Gastroesophageal sphincter (tissue), 4 donors: ENCODE measurements at regions not wholly inside any gene's neighbourhood (a gene's known extent, or its start where the extent isn't known, plus 50 kb on each side); places are given as distances from the start of the nearest gene placed in this dataset.

Source experiments
- ATAC-seq: fragments of 150-250 bp; one replicate; pipeline ENCODE4 v1.9.1; 2016; ENCODE audit warnings: mild to moderate bottlenecking, moderate library complexity
- H3K27ac ChIP-seq, 4 donors: fragments of 200-600 bp; sonication (generic) in 3 of 4; 1 replicate in 3 of 4; 2 replicates in 1 of 4; pipeline ENCODE4 v1.5.1; 2016 to 2019
- H3K27me3 ChIP-seq: fragments of 200-600 bp; sonication (generic); one replicate; pipeline ENCODE4 v1.5.1; 2019
- H3K36me3 ChIP-seq, 2 donors: fragments of 200-600 bp; sonication (generic); one replicate each; pipeline ENCODE4 v1.5.1; 2019; ENCODE audit warnings: control low read depth in 1 of 2
- H3K4me1 ChIP-seq, 3 donors: fragments of 200-600 bp; sonication (generic); 1 replicate in 2 of 3; 2 replicates in 1 of 3; pipeline ENCODE4 v1.5.1; 2016 to 2019; ENCODE audit warnings: control low read depth in 2 of 3
- H3K4me3 ChIP-seq, 2 donors: fragments of 200-600 bp; sonication (generic); one replicate each; pipeline ENCODE4 v1.5.1; 2019; ENCODE audit warnings: mild to moderate bottlenecking in 1 of 2, moderate library complexity in 1 of 2
- H3K9me3 ChIP-seq, 3 donors: fragments of 200-600 bp; sonication (generic); one replicate each; pipeline ENCODE4 v1.5.1; 2017 to 2019; ENCODE audit warnings: control low read depth in 2 of 3
- EP300 ChIP-seq: sonication (generic); formaldehyde crosslinking; IDR thresholded peaks from one replicate; pipeline ENCODE4 v1.6.1; 2017; ENCODE audit warnings: antibody characterized with exemption, mild to moderate bottlenecking
- POLR2A ChIP-seq, 2 donors: fragments of 450-650 bp; IDR thresholded peaks; one replicate each; pipeline ENCODE4 v1.6.1; 2017; ENCODE audit warnings: antibody characterized with exemption in 2 of 2, mild to moderate bottlenecking in 2 of 2, moderate library complexity in 1 of 2
- POLR2AphosphoS5 ChIP-seq: sonication (generic); formaldehyde crosslinking; IDR thresholded peaks from one replicate; pipeline ENCODE4 v1.6.1; 2017; ENCODE audit warnings: antibody characterized with exemption
- WGBS, 2 donors: methylation state at CpG; one replicate each; pipeline ENCODE4 v1.1.5; 2018; ENCODE audit warnings: low coverage in 1 of 2; 5-methylcytosine and 5-hydroxymethylcytosine counted together
- TF ChIP-seq, protein P1 (sequence below), 4 experiments: fragments of 200-600 bp in 2 of 4; fragments of 450-650 bp in 2 of 4; sonication (generic) in 1 of 4; IDR thresholded peaks; one replicate each; pipeline ENCODE4 v1.5.1; 2017 to 2019; ENCODE audit warnings: antibody characterized with exemption in 4 of 4, mild to moderate bottlenecking in 2 of 4, moderate library complexity in 2 of 4

DNA sequence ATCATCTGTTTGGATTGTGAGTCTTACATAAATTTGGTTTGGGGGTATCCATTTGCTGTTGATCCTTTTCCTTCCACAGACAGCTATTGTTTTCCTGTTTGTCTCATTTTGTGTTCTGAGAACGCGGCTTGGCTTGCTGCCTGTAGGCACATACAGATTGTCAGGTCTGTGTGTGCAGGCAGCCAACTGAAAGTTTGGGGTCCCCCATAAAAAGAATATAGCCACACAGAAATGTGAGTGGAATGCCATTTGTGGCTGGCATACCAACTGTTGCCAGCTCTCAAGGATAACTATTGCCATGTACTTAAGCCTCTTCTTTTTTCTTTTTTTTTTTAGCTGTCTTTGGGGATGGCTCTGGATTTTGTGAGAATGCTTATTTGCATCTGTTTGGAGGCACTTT, 1308.0 kb downstream of the ROBO1 start:
- Histone ChIP-seq H3K36me3 (no peaks in the 10 kb centered on the region), H3K27ac (no peak overlapping the region), H3K4me1 (no peaks in the 10 kb centered on the region), H3K9me3 (peaks cover 0 to 21% (median 0%) of the 10 kb centered on the region in 3 donors), H3K4me3 (no peak overlapping the region), H3K27me3 (no peaks in the 10 kb centered on the region)
- ATAC-seq = no peak
- TF ChIP-seq POLR2AphosphoS5 = no peak
- WGBS, 2 donors = 75 to 79% methylated on average over 2 of the region's 2 CpGs

DNA sequence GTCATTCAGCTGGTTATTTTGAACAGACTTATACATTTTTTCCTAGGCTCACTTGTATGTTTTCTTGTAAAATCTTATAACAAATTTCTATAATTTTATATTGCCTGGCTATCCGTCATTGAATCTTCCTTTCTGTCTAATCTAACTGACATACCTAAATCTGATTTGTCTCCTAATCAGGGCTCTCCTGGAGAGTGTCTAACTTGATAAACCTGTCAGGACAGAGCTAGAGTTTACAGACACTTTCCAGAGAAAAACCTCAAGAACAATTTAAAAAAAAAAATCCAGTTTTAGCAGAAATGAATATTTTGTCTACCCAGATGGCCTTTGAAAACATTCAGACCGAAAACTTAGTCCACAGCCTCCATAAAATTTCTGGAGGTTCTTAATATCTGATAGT, 1305.8 kb downstream of the ROBO1 start:
- peaks cover 0 to 30% (median 0%) of the 10 kb centered on the region in 3 donors for H3K9me3 ChIP-seq
- no peaks in the 10 kb centered on the region for H3K27me3 ChIP-seq
- H3K27ac ChIP-seq = no peak overlapping the region
- WGBS, 2 donors = 0 to 3% methylated on average over 2 of the region's 2 CpGs
- no peaks in the 10 kb centered on the region for H3K36me3 ChIP-seq
- H3K4me1 ChIP-seq = no peaks in the 10 kb centered on the region
- no peak for ATAC-seq
- TF ChIP-seq POLR2A (IDR thresholded peaks at IDR 0.05) (no peak), POLR2AphosphoS5 (no peak), EP300 (no peak)
- TF ChIP-seq, protein P1, sequence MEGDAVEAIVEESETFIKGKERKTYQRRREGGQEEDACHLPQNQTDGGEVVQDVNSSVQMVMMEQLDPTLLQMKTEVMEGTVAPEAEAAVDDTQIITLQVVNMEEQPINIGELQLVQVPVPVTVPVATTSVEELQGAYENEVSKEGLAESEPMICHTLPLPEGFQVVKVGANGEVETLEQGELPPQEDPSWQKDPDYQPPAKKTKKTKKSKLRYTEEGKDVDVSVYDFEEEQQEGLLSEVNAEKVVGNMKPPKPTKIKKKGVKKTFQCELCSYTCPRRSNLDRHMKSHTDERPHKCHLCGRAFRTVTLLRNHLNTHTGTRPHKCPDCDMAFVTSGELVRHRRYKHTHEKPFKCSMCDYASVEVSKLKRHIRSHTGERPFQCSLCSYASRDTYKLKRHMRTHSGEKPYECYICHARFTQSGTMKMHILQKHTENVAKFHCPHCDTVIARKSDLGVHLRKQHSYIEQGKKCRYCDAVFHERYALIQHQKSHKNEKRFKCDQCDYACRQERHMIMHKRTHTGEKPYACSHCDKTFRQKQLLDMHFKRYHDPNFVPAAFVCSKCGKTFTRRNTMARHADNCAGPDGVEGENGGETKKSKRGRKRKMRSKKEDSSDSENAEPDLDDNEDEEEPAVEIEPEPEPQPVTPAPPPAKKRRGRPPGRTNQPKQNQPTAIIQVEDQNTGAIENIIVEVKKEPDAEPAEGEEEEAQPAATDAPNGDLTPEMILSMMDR (IDR thresholded peaks at IDR 0.05) = no peak
- no peak overlapping the region for H3K4me3 ChIP-seq

DNA sequence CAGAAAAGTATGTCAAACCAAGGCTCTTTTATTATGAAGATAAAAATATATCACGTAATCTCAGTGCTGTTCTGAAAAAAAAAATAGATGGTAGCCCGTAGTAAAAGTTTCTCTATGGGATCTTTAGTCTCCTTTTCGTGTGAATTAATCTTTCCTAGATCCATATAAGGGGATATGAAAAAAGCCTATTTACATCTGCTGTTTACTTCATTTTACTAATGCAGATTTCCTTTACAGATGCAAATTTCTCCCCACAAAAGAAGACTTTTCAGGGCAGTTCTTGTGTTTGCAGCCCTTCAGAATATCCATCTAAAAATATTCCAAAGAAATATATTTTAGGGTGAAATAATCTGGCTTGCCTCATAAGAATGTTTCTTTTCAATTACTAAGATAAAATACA, 1291.7 kb downstream of the ROBO1 start:
- no peak for ATAC-seq
- H3K9me3 ChIP-seq = peaks cover 0 to 4% (median 0%) of the 10 kb centered on the region in 3 donors
- 57 to 71% methylated on average over 3 of the region's 3 CpGs for WGBS, 2 donors
- H3K36me3 ChIP-seq = no peaks in the 10 kb centered on the region
- TF ChIP-seq EP300 = no peak
- TF ChIP-seq, protein P1 (IDR thresholded peaks at IDR 0.05) = no peak
- no peak overlapping the region for H3K4me3 ChIP-seq
- no peaks in the 10 kb centered on the region for H3K4me1 ChIP-seq
- no peak overlapping the region for H3K27ac ChIP-seq
- H3K27me3 ChIP-seq = peaks cover 5% of the 10 kb centered on the region

DNA sequence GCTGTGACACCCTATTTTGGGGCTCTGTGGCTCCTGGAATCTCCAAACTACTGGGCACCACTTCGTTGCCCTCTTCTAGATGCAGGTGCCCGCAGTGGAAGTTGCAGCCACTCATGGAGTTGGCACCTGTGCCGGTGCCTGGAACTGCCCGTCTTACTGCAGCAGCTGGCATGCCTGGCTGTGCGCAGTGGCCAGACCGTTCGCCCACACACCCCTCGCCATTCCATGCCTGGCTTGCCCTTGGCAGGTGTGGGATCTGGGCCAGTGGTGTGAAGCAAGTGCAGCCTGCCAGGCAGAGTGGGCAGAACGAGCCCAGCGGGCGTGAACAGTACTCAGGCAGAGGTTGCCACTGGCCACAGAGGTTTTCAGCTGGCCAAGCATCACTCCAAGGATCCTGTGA, 1286.7 kb downstream of the ROBO1 start:
- WGBS, 2 donors = 92% methylated on average over 2 of the region's 11 CpGs; no CpG with 5 or more reads in 1 of the 2 donors
- no peaks in the 10 kb centered on the region for H3K36me3 ChIP-seq

DNA sequence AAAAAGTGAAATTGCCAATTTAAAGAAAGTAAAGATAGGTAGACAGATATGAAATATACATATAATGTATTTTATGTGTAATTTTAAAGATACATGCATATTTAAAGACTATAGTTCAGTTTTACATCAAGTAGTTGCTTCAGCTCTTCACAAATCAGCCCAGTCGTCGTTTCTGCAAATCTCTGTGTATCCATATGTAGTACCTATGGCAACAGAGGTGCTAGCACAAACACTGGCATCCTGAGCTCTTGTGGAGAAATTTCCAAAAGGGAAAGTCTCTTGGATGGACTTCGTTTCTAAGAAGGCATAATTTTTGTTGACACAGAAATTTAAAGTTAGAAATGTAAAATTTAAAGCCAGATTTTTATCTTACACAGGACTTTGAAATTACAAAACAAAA, 1284.7 kb downstream of the ROBO1 start:
- H3K27ac ChIP-seq = no peak overlapping the region
- H3K9me3 ChIP-seq = peaks cover 0 to 12% (median 0%) of the 10 kb centered on the region in 3 donors
- ATAC-seq = no peak
- 8 to 19% methylated on average over 3 of the region's 3 CpGs for WGBS, 2 donors
- no peaks in the 10 kb centered on the region for H3K4me1 ChIP-seq
- no peaks in the 10 kb centered on the region for H3K36me3 ChIP-seq
- TF ChIP-seq POLR2AphosphoS5 (no peak), EP300 (no peak), POLR2A (IDR thresholded peaks at IDR 0.05) (no peak)
- TF ChIP-seq, protein P1 (IDR thresholded peaks at IDR 0.05) = no peak
- H3K4me3 ChIP-seq = no peak overlapping the region
- H3K27me3 ChIP-seq = peaks cover 7% of the 10 kb centered on the region

More for the DNA sequence above, 1286.7 kb downstream of the ROBO1 start:
- Histone ChIP-seq H3K9me3 (no peaks in the 10 kb centered on the region), H3K27me3 (peaks cover 7% of the 10 kb centered on the region), H3K4me1 (no peaks in the 10 kb centered on the region), H3K4me3 (no peak overlapping the region), H3K27ac (no peak overlapping the region)
- TF ChIP-seq EP300 = no peak
- TF ChIP-seq, protein P1 (IDR thresholded peaks at IDR 0.05) = no peak
- TF ChIP-seq POLR2A (IDR thresholded peaks at IDR 0.05) = no peak
- no peak for TF ChIP-seq POLR2AphosphoS5
- ATAC-seq = no peak
